PC-3 (cell line): ENCODE measurements at regions not wholly inside any gene's neighbourhood (a gene's known extent, or its start where the extent isn't known, plus 50 kb on each side); places are given as distances from the start of the nearest gene placed in this dataset.

Experiments used
- CTCF ChIP-seq: fragments of 300-600 bp; sonication (generic); conservative IDR thresholded peaks from 2 replicates; pipeline ENCODE4 v1.5.1; 2017; ENCODE audit warnings: antibody characterized with exemption, low read depth, mild to moderate bottlenecking, low read length
- EZH2 ChIP-seq: fragments of 300-600 bp; sonication (generic); IDR thresholded peaks from one replicate; pipeline ENCODE4 v1.6.1; 2017; ENCODE audit warnings: antibody characterized with exemption, mild to moderate bottlenecking, low read length; ENCODE audit not compliant: unreplicated experiment

GRCh38 chr7:63067897-63068585 is 930.6 kb upstream of the ZNF722 start:
- TF ChIP-seq CTCF (no peak), EZH2 (no peak)
